Thyroid gland (tissue), 4 donors: ENCODE measurements at regions not wholly inside any gene's neighbourhood (a gene's known extent, or its start where the extent isn't known, plus 50 kb on each side); places are given as distances from the start of the nearest gene placed in this dataset.
"Not testable (repeated sequence)": the region's sequence is repeated elsewhere in the genome, so short reads cannot be mapped to it uniquely, and the experiment has no call there.

Source experiments
- POLR2A ChIP-seq, 2 donors: fragments of 450-650 bp; IDR thresholded peaks; one replicate each; pipeline ENCODE4 v1.6.1; 2017; ENCODE audit warnings: antibody characterized with exemption in 2 of 2, mild to moderate bottlenecking in 2 of 2, moderate library complexity in 1 of 2
- TF ChIP-seq, protein P1 (sequence below), 6 experiments: fragments of 200-600 bp in 3 of 6; fragments of 450-650 bp in 3 of 6; sonication (generic) in 3 of 6; IDR thresholded peaks; one replicate each; pipeline ENCODE4 v1.5.1; 2016 to 2019; ENCODE audit warnings: antibody characterized with exemption in 6 of 6, mild to moderate bottlenecking in 2 of 6, inconsistent platforms in 1 of 6, moderate library complexity in 1 of 6

DNA sequence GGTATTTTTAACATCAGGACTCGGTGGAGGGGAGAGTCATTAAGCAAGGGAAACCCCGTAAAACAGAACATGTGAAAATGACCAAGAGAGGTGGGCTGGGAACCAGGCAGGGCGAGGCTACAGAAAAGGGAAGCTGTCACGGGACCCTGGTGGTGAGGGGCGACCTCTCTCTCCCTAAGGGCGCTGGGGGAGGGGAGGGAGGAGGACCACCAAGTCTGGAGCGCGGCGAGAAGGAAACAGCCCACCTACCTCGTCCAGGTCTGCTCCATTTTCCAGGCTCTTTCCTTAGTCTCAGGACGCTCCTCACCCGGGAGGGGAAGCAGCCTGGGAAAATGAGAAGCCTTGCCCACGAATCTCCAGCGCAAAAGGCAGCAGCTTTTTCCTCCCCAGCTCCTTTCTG, 181.9 kb upstream of the NBPF9 start:
- not testable (repeated sequence) for TF ChIP-seq POLR2A (IDR thresholded peaks at IDR 0.05)
- TF ChIP-seq, protein P1, sequence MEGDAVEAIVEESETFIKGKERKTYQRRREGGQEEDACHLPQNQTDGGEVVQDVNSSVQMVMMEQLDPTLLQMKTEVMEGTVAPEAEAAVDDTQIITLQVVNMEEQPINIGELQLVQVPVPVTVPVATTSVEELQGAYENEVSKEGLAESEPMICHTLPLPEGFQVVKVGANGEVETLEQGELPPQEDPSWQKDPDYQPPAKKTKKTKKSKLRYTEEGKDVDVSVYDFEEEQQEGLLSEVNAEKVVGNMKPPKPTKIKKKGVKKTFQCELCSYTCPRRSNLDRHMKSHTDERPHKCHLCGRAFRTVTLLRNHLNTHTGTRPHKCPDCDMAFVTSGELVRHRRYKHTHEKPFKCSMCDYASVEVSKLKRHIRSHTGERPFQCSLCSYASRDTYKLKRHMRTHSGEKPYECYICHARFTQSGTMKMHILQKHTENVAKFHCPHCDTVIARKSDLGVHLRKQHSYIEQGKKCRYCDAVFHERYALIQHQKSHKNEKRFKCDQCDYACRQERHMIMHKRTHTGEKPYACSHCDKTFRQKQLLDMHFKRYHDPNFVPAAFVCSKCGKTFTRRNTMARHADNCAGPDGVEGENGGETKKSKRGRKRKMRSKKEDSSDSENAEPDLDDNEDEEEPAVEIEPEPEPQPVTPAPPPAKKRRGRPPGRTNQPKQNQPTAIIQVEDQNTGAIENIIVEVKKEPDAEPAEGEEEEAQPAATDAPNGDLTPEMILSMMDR (IDR thresholded peaks at IDR 0.05) = not testable (repeated sequence)
